ENCODE measurements at regions not wholly inside any gene's neighbourhood (a gene's known extent, or its start where the extent isn't known, plus 50 kb on each side); places are given as distances from the start of the nearest gene placed in this dataset.

DNA sequence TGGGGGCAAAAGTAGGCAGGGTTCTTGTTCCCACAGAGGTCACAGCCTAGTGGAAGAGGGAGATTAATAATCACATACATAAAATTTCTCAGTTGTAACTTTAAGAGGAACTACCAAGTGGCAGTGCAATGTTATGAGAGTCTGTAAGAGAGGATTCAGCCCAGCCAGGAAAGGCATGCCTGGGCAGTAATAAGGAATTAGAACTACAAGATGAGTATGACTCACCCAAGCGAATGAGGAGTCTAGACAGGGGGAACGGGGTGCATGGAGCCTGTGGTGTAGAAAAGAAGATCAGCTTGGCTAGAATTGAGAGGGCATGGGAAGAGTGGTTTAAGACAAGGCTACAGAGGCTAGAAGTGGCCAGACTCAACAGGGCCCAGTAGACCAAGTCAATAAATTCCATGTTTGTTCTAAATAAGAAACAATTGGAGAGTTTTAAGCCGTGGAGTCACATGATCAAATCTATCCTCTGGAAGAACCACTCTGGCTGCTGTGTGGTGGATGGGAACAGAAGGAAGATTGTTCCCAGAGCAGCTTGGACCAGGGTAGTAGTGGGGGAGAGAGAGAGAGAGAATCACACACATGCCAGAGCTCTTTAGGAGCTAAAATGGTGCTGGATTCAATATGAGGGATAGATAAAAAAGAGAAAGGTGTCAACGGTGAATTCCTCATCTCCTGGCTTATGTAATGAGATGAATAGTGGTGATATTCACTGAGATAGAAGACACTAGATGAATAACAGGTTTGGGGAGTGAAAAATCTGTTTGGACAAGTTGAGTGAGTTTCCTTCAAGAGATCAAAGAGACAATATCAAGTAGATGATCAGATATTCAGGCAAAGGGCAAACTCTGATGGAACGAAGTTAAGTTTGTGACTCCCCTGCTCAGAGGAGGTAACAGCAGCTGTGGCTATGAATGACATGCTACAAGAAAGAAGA, 265.1 kb downstream of the FGFR2 start:
- Histone ChIP-seq H3K9me3 (replicated peaks; ENCODE audit: control insufficient read depth, insufficient read depth, low read length) (no peaks in the 10 kb centered on the region), H3K79me2 (ENCODE audit: control insufficient read depth, insufficient read depth, low read length) (no peaks in the 10 kb centered on the region), H3K4me1 (ENCODE audit: control insufficient read depth, insufficient read depth, low read length) (no peaks in the 10 kb centered on the region), H3K9ac (ENCODE audit: control insufficient read depth, insufficient read depth, low read length) (no peak overlapping the region), H4K20me1 (ENCODE audit: control insufficient read depth, insufficient read depth) (no peaks in the 10 kb centered on the region), H3K27ac (ENCODE audit: control insufficient read depth, insufficient read depth) (no peak overlapping the region), H3K27me3 (replicated peaks in 1 of 2; ENCODE audit: control insufficient read depth in 2 of 2, insufficient read depth in 2 of 2, low read length in 1 of 2) (no peaks in the 10 kb centered on the region), H3K4me3 (no peak overlapping the region), H3K4me2 (ENCODE audit: control insufficient read depth, insufficient read depth) (no peak overlapping the region), H3K36me3 (ENCODE audit: control insufficient read depth in 2 of 2, insufficient read depth in 2 of 2, low read length in 1 of 2) (no peaks in the 10 kb centered on the region), H2AFZ (ENCODE audit: control insufficient read depth, low read depth, low read length) (no peak overlapping the region)
- no TSS peak for BruUV-seq (replicated peaks)
- WGBS (ENCODE audit: insufficient coverage, insufficient replicate concordance, low lambda C conversion rate, missing lambda C conversion rate): 1% methylated on average over 5 of the region's 5 CpGs
- no peak for FAIRE-seq
- no peak for ATAC-seq
- no peak for DNase-seq (ENCODE audit: low read depth, low spot score)
- ChIA-PET SMC1A (ENCODE audit: uncharacterized antibody, unreplicated experiment) (no interaction called here), POLR2A (no interaction called here), RAD21 (ENCODE audit: unreplicated experiment) (no interaction called here), CTCF (no interaction called here)
- in situ Hi-C loops (cut with MboI) (no loop called here), intact Hi-C loops (cut with micrococcal nuclease; ENCODE audit: unreplicated experiment) (no loop called here)
- TF ChIP-seq ETV6 (conservative IDR thresholded peaks at IDR 0.05 in 1 of 2, IDR thresholded peaks at IDR 0.05 in 1 of 2; ENCODE audit: borderline replicate concordance in 1 of 2, low read depth in 1 of 2) (no peak), NKRF (conservative IDR thresholded peaks at IDR 0.05) (no peak), SIN3A (IDR thresholded peaks at IDR 0.05; ENCODE audit: low read depth, low read length) (no peak), EED (IDR thresholded peaks at IDR 0.05; ENCODE audit: low read depth) (no peak), CUX1 (IDR thresholded peaks at IDR 0.05; ENCODE audit: insufficient replicate concordance, low read depth, low read length) (no peak)
- TF ChIP-seq, protein P1, sequence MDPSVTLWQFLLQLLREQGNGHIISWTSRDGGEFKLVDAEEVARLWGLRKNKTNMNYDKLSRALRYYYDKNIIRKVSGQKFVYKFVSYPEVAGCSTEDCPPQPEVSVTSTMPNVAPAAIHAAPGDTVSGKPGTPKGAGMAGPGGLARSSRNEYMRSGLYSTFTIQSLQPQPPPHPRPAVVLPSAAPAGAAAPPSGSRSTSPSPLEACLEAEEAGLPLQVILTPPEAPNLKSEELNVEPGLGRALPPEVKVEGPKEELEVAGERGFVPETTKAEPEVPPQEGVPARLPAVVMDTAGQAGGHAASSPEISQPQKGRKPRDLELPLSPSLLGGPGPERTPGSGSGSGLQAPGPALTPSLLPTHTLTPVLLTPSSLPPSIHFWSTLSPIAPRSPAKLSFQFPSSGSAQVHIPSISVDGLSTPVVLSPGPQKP (IDR thresholded peaks at IDR 0.05; ENCODE audit: low read depth, low read length): no peak
- TF ChIP-seq, protein P2, sequence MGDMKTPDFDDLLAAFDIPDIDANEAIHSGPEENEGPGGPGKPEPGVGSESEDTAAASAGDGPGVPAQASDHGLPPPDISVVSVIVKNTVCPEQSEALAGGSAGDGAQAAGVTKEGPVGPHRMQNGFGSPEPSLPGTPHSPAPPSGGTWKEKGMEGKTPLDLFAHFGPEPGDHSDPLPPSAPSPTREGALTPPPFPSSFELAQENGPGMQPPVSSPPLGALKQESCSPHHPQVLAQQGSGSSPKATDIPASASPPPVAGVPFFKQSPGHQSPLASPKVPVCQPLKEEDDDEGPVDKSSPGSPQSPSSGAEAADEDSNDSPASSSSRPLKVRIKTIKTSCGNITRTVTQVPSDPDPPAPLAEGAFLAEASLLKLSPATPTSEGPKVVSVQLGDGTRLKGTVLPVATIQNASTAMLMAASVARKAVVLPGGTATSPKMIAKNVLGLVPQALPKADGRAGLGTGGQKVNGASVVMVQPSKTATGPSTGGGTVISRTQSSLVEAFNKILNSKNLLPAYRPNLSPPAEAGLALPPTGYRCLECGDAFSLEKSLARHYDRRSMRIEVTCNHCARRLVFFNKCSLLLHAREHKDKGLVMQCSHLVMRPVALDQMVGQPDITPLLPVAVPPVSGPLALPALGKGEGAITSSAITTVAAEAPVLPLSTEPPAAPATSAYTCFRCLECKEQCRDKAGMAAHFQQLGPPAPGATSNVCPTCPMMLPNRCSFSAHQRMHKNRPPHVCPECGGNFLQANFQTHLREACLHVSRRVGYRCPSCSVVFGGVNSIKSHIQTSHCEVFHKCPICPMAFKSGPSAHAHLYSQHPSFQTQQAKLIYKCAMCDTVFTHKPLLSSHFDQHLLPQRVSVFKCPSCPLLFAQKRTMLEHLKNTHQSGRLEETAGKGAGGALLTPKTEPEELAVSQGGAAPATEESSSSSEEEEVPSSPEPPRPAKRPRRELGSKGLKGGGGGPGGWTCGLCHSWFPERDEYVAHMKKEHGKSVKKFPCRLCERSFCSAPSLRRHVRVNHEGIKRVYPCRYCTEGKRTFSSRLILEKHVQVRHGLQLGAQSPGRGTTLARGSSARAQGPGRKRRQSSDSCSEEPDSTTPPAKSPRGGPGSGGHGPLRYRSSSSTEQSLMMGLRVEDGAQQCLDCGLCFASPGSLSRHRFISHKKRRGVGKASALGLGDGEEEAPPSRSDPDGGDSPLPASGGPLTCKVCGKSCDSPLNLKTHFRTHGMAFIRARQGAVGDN (IDR thresholded peaks at IDR 0.05): no peak

All from GM12878 (cell line).